NCI-H1105 treated with DMSO at 0.1 percent for 48 hours (cell line): ENCODE measurements at regions not wholly inside any gene's neighbourhood (a gene's known extent, or its start where the extent isn't known, plus 50 kb on each side); places are given as distances from the start of the nearest gene placed in this dataset.
A peak's percentile ranks its signal among the peaks of the same experiment; 100 is the strongest.
"Not testable (repeated sequence)": the region's sequence is repeated elsewhere in the genome, so short reads cannot be mapped to it uniquely, and the experiment has no call there.

ENCODE experiments used
- DNase-seq: peaks from one replicate; lab custom pipeline; 2025; lab: John Stamatoyannopoulos, UW

DNA sequence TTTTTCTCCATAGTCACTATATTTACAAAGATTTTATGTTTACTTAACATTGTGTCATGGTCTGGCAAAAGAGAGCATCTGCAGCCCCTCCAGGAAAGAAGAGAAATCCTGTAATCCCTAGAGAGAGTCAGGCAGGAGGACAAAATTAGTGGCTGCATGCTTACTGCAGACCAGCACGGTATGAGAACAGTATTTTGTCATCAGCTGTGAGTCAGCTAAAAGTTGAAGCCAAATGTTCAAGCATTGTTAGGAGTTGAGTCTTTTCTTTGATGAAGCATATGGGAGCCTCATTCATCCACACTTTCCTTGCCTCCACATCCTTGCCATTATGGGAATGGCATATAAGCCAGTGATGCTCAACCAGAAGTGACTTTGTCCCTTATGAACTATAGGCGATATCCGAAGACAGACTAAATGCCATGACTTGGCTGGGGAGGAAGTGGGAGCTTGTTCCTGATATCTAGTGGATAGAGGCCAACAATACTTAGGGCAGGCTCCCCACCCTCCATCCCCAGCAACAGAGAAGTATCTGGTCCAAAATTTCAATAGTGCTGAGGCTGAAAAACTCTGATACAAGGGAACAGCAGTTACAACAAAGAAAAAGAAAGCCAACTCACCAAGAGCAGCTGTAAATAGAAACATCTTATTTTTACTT, 112.0 kb upstream of the OR5AK2 start:
- DNase-seq, result no peak

DNA sequence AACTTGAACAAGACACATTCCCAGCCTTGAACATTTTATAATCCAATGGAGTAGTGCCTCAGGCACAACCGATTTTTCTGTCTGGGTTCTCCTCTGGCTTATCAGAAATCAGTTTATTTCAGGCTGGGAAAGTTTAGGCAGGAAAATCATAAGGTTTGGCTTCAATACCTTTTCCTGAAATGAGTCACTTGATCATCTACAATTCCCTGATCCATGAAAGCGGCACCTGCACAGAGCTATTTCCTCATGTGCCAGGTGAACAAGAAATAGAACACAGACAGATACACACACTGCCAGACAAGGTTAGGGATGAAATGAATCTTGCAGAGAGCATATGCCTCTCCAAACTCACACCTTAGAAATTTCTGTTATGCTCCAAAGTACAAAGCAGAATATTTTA, 106.7 kb upstream of the OR9G4 start:
- DNase-seq, result no peak

DNA sequence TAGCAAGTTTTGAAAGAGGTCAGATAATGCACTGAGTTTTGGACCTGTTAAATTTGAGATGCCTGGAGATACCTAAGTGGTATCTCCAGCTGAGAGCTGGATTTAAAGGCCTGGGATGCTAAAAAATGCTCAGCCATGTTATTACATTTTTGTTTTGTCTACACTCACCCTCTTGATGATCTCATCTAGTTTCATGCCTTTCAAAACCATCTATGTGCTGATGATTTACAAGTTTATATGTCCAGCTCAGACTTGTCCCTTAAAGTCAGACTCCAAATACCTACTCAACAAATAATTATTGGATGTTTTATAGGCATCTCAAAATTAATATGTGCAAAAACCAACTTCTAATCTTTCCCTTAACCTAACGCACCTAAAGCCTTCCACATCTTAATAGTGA, 103.6 kb upstream of the OR9G4 start:
- DNase-seq, result no peak

DNA sequence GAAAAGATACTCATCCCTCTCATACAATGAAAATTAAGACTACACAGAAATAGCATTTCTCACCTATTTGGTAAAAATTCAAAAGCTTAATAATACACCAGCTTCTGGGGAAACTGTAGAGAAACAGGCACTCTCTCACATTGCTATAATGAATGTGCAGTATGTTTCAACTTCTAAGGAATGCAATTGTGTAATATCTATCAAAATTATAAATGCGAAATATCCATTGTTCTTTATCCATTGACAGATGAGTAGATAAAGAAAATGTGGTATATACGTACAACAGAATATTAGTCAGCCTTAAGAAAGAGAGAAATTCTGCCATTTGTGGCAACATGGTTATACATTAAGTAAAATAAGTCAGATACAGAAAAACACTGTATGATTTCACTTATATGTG, 101.4 kb upstream of the OR9G4 start:
- no peak for DNase-seq

GRCh38 chr11:56849250-56849649, 100.8 kb upstream of the OR9G4 start:
- DNase-seq, result no peak

DNA sequence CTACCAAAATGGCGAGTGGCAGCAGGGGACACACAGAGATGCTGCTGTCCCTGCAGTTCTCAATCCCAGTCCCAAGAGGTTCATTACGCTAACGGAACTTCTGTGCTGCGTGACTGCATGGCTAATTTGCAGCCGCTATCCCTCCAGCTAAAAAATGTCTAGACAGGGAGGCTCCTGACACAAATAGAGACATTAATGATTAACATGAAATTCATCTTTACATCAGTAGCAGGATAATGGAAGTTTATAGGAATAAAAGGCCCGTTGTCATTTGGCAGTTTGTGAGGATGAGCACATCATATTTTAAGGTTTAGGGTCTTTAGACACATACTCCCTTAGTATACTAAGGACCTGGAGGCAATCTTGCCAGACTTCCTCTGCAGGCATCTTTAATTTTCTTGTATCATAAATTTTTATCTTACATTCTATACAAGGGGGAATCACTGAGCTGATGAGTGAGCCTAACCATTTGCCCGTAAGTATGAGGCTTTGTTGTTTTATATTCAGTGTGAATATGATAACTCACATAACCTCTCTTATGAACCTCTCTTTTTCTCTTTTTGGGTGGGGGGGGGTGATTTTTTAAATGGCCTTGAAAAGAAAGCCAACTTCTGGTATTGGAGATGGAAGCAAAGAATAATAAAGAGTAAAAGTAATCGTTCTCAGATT, 99.8 kb upstream of the OR9G4 start:
- DNase-seq, result no peak

- DNase-seq, result no peak
These were observed 98.4 kb upstream of the OR9G4 start for GRCh38 chr11:56846631-56847576.

DNA sequence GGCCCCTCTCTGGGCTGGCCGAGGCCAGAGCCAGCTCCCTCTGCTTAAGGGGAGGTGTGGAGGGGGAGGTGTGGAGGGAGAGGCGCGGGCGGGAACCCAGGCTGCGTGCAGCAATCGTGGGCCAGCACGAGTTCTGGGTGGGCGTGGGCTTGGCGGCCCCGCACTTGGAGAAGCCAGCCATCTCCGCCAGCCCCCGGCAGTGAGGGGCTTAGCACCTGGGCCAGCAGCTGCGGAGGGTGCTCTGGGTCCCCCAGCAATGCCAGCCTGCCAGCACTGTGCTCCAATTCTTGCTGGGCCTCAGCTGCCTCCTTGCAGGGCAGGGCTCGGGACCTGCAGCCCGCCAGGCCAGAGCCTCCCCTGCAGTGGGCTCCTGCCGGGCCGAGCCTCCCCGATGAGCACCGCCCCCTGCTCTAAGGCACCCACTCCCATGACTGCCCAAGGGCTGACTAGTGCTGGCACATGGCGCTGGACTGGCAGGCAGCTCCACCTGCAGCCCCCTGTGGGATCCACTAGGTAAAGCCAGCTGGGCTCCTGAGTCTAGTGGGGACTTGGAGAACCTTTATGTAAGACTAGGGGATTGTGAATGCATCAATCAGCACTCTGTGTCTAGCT, 96.7 kb upstream of the OR9G4 start:
- DNase-seq, result no peak

DNA sequence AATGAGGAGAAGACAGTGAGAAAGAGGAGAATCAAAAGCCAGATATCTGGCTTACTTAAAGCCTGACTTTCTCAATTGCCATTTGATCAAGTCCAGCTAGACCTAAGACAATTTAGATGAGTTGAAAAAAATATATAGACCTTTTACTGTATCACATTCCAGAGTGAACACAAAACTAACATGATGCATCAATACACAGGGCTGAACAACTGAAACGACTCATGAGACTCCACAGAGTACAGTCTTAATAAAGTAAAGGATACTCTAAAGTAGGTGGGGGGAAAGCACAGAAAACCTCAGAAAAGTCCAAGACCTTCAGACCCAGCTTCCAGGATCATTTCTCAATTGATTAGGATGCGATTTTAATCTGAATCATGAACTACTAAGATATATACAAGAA, 95.3 kb upstream of the OR9G4 start:
- DNase-seq, result no peak

DNA sequence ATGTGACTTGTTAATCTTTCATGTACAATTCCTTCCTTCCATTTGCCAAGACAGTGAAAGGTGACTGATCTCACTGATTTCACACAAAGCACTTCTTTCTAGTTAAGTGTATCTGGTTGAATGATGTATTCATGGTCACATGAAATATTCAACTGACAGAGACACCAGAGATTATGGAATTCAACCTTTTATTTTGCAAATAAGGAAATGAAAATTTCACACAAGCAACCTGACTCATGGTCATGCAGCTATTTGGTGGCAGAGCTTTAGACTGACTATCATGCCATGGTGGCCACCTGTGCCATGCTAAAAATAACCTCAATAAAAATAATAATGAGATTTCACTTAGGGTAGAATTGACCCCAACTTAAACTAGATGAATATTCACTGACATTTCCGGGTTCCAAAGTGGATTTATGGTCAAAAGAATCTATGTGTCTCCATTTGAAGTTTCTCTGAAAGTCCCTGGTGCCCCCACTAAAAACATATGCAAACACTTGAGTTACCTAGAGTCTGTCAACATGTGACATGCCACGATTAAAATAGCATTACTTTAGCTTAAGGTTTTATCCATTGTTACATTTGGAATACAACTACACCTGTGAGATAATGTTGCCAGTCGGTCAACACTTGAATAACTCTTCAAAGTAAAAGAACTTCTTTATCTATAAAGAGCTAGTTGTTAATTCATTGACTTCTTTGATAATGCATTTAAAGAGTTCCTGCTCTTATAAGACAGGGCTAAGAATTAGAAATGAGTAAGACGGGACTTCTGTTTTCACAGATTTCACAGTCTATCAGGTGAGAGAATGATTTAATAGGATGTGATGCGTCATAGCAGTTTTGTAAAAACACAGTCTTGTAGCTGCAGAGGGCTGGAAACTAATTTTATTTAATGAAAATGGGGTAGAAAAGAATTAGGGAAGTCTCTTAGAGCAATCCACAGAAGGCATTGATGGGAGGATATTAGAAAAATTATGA, 94.6 kb upstream of the OR9G4 start:
- no peak for DNase-seq

- peak; percentile 53 for DNase-seq
These were observed 92.8 kb upstream of the OR9G4 start for GRCh38 chr11:56841210-56841810.

GRCh38 chr11:56827357-56827756, 78.9 kb upstream of the OR9G4 start:
- DNase-seq, result not testable (repeated sequence)

DNA sequence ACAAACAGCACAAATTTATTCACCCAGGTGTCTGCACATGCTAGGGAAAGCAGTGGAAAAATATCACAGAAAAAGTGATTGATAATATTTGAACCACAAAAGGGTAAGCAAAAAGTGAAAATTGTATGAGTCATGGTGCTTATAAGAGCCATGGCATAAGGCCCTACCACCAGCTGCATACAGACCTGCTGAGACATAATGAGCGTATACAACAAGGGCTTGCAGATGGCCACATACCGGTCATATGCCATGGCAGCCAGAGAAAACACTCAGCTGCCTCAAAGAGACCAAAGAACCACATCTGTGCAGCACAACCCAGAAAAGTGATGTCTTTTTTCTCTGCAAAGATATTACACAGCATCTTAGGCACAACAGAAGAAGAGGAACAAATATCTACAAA, 71.4 kb upstream of the OR9G4 start:
- DNase-seq, result no peak

DNA sequence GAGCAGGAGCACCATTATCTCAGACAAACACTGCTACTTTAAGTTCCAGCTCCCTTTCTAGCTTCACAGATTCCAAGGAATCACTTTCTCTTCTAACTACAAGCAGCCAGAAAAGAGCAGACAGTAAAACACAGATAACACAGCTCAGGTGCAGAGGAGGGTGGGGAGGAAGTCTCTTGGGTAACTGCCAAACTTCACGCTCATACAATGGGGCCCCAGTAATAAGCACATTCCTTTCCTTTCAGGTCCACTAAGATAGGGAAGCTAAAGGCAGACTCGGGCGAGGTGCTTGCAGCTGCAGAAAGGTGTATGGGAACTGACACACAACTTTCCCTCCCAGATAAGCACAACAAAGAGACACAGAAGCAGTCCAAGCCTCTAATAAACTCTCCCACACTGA, 69.2 kb upstream of the OR9G4 start:
- no peak for DNase-seq

DNA sequence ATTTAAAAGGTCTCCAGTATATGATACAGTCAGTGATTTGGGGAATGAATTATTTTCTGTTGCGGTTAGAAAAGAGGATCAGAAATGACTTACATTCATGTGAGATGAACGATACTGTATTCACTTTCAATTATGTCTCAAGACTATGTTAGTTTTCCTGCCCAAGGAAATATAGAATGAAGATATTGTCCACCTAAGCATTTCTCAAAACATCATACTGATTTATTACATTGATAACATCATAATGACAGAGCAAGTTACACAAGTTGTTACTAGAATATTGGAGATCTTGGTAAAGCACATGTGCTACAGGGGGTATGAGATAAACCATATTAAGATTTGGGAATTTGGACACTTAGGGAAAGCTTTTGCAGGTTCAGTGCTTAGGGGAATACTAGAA, 67.8 kb upstream of the OR9G4 start:
- no peak for DNase-seq

DNA sequence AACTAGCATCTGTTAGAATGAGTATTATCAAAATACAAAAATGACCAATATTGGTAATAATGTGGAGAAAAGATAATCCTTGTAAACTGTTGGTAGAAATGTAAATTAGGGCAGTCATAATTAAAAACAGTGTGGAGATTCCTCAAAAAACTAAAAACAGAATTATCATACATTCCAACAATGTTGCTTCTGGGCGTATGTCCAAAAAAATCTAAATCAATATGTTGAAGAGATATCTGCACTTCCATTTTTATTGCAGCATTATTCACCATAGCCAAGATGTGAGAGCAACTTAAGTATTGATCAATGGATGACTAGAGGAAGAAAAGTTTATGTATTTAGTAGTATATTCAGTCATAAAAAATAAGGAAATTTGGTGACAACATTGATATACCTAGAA, 59.8 kb upstream of the OR9G4 start:
- DNase-seq, result no peak

DNA sequence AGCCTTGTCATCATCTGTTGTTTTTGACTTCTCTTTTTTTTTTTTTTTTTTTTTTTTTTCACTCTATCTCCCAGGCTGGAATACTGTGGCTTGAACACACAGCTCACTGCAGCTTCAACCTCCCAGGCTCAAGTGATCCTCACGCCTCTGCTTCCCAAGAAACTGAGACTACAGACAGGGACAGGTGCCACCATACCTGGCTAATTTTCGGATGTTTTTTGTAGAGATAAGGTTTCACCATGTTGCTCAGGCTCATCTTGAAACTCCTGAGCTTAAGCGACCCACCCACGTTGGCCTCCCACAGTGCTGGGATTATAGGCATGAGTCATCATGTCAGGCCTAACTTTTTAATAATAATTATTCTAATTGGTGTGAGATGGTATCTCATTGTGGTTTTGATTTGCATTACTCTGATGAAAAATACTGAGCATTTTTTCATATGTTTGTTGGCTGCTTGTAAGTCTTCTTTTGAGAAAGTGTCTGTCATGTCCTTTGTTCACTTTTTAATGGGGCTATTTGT, 51.3 kb upstream of the OR9G4 start:
- DNase-seq, result no peak
